Activated naive CD4-positive, alpha-beta T cell treated with anti-CD3 and anti-CD28 coated beads, Interleukin-2, amount 50 U/mL, for 24 hours (primary cell): ENCODE measurements at regions not wholly inside any gene's neighbourhood (a gene's known extent, or its start where the extent isn't known, plus 50 kb on each side); places are given as distances from the start of the nearest gene placed in this dataset.
A peak's percentile ranks its signal among the peaks of the same experiment; 100 is the strongest.

ENCODE experiments used
- H3K27ac Mint-ChIP-seq: one replicate; pipeline ENCODE4 v1.8.0; 2021; ENCODE audit warnings: mild to moderate bottlenecking, mixed read lengths
- H3K27me3 Mint-ChIP-seq: one replicate; pipeline ENCODE4 v1.8.0; 2021; ENCODE audit warnings: mixed read lengths
- H3K36me3 Mint-ChIP-seq: one replicate; pipeline ENCODE4 v1.8.0; 2021; ENCODE audit warnings: mixed read lengths
- H3K4me1 Mint-ChIP-seq: one replicate; pipeline ENCODE4 v1.8.0; 2021; ENCODE audit warnings: mixed read lengths
- H3K4me3 Mint-ChIP-seq: one replicate; pipeline ENCODE4 v1.8.0; 2021; ENCODE audit warnings: mild to moderate bottlenecking, mixed read lengths
- H3K9me3 Mint-ChIP-seq: one replicate; pipeline ENCODE4 v1.8.0; 2021; ENCODE audit warnings: mixed read lengths

DNA sequence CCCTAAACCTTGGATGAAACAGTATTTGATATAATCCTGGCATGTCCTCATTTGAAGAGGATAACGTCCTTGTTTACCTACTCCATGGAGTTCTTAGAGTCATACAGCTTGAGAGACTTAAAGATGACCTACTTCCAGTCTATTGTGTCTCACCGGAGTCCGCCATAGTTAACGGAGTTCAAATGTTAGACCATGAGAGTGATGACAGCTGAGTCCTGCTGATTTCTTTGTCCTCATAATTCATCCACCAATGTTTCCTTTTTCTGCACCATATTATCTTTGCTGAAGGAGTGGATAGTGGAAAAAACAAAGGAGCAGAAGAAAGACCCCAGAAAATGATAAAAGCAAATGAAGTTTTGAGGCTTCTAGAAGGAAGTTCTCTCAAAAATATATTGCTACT is 75.8 kb upstream of the HIF1A start:
- Mint-ChIP-seq H3K27me3 (no peaks in the 10 kb centered on the region), H3K36me3 (no peaks in the 10 kb centered on the region), H3K27ac (no peak overlapping the region), H3K4me3 (no peak overlapping the region), H3K4me1 (peaks cover 48% of the 10 kb centered on the region), H3K9me3 (no peaks in the 10 kb centered on the region)

DNA sequence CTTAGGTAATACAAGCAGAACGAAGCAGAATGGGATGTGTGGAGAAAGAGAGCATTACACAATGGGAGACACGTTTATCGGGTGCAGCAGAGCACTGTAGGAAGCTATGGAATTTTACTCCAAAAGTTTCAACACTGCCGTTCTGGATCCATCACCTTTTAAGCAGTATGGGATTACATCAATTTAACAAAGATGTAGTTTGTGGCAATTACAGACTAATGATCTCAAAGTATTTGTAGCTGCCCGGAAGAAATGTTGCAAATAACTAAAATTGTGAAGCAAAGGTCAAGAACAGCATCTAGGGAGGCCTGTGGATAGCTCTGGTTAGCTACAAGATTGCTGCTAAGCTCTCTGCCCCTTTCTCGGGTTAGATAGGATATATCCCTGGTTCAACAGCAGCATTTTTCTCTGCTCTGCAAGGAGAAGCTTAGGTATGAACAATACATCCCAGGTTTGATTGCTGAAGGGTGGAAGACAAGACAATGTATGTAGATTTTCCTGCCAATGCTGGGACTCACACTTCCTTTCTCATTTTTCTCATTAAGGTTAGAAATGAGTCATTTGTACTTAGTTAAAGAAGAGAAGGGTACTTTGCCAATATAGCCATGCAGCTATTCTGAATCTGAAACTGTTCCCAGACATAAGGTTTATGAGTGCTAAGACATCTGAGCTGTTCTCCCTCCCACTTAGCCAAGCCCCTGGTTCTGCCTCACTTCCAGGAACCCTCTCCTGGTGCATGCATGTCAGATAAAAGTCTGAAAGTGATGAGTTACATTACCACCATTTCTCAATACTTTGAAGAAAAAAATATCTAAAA is 75.0 kb upstream of the HIF1A start:
- H3K27me3 Mint-ChIP-seq: no peaks in the 10 kb centered on the region
- no peaks in the 10 kb centered on the region for H3K9me3 Mint-ChIP-seq
- H3K36me3 Mint-ChIP-seq: no peaks in the 10 kb centered on the region
- peak overlapping the region; percentile 74 for H3K27ac Mint-ChIP-seq
- peaks cover 55% of the 10 kb centered on the region for H3K4me1 Mint-ChIP-seq
- H3K4me3 Mint-ChIP-seq: peak overlapping the region; percentile 40

DNA sequence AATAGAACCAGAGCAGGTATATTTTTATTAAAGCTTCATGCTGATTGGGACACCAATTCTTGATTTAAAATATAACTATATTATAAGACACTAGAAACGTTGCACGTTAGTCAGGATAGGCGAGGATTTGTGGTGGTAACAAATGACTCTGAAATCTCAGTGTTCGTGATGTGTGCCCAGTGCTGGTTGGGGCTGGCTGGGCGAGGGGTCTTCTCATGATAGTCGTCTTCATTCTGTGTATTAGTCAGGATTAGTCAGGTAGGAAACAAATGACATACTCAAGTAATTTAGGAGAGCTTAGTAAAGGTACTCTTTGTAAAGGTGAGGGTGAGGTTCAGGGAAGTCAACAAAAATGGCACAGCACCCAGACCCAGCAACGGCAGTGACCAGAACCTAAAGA is 73.9 kb upstream of the HIF1A start:
- Mint-ChIP-seq H3K4me3 (no peak overlapping the region), H3K27me3 (no peaks in the 10 kb centered on the region), H3K9me3 (no peaks in the 10 kb centered on the region), H3K4me1 (peaks cover 59% of the 10 kb centered on the region), H3K27ac (peak overlapping the region; percentile 33), H3K36me3 (no peaks in the 10 kb centered on the region)

DNA sequence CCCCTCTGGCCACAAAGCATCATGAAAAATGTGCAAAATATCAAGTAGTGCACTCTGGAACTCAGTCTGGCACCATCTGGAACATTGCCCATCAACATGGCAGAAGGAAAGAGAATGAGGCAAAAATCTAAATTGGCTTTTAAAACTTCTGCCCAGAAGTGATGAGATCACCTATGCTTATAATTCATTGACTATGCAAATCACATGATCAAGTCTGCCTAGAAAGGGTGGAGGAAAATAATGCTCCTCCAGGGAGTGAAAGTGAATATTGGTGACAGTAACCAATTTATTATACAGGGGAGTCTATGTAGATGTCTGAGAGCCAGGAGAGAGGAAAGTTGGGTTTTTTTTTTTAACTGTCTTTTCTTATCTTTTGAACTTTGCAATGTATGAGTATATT is 73.3 kb upstream of the HIF1A start:
- Mint-ChIP-seq H3K27ac (no peak overlapping the region), H3K9me3 (no peaks in the 10 kb centered on the region), H3K4me3 (no peak overlapping the region), H3K4me1 (peaks cover 55% of the 10 kb centered on the region), H3K27me3 (no peaks in the 10 kb centered on the region), H3K36me3 (no peaks in the 10 kb centered on the region)

DNA sequence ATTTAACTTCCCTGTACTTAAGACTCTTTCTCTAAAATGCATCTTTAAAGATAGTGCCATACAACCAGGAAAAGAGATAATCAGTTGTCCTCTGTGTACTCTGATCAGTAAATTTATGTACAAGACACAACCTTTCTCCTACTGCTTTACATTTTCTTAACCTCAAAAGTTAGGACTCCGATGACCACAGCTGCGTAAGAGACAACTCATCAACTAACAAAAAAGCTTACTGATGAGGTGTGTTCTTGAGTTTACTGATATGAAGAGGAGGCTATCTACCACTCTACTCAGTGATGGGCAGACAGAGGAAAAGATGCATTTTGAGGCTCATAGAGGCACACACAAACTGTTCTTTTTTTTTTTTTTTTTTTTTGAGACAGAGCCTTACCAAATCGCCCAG is 71.4 kb upstream of the HIF1A start:
- Mint-ChIP-seq H3K9me3 (no peaks in the 10 kb centered on the region), H3K27ac (no peak overlapping the region), H3K4me3 (no peak overlapping the region), H3K4me1 (peaks cover 49% of the 10 kb centered on the region), H3K36me3 (no peaks in the 10 kb centered on the region), H3K27me3 (no peaks in the 10 kb centered on the region)

DNA sequence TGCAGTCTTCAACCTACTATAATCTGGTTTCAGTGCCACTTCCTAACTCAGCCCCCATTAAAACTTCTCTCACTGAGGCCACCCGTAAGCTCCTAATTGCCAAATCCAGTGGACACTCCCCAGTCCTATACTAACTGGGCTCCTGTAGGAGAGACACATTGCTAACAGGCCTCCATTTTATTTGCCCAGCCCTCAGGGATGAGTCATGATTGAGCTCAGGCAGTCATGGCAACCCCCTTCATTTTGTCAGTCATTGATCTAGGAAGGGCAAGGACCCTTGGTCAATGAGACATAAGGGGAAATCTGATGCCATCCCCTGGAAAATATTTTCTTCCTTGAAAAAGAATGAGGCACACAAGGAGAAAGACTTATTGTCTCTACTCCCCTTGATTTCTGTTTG is 70.1 kb upstream of the HIF1A start:
- no peak overlapping the region for H3K4me3 Mint-ChIP-seq
- no peaks in the 10 kb centered on the region for H3K9me3 Mint-ChIP-seq
- no peaks in the 10 kb centered on the region for H3K36me3 Mint-ChIP-seq
- no peaks in the 10 kb centered on the region for H3K27me3 Mint-ChIP-seq
- peaks cover 38% of the 10 kb centered on the region for H3K4me1 Mint-ChIP-seq
- H3K27ac Mint-ChIP-seq: peak overlapping the region; percentile 37

DNA sequence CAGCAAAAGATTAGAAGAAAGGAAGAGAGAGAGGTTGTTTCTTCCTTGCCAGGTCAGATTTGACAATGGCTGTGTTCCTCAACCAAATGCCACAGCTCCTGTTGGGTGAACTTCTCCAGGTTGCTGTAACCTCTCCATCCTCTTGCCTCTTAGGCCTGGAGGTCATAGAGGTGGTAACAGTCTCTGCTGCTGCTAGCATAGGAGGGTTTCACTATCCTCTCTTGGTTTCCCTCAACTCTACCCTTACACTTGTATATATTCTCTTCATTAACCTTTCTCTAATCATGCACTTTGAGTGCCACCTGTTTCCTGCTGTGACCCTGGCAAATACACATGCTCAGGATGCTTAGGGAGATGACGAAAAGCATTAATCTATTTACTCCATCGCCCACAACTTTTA is 67.7 kb upstream of the HIF1A start:
- Mint-ChIP-seq H3K4me3 (no peak overlapping the region), H3K27me3 (no peaks in the 10 kb centered on the region), H3K9me3 (no peaks in the 10 kb centered on the region), H3K36me3 (no peaks in the 10 kb centered on the region), H3K27ac (no peak overlapping the region), H3K4me1 (peaks cover 18% of the 10 kb centered on the region)

DNA sequence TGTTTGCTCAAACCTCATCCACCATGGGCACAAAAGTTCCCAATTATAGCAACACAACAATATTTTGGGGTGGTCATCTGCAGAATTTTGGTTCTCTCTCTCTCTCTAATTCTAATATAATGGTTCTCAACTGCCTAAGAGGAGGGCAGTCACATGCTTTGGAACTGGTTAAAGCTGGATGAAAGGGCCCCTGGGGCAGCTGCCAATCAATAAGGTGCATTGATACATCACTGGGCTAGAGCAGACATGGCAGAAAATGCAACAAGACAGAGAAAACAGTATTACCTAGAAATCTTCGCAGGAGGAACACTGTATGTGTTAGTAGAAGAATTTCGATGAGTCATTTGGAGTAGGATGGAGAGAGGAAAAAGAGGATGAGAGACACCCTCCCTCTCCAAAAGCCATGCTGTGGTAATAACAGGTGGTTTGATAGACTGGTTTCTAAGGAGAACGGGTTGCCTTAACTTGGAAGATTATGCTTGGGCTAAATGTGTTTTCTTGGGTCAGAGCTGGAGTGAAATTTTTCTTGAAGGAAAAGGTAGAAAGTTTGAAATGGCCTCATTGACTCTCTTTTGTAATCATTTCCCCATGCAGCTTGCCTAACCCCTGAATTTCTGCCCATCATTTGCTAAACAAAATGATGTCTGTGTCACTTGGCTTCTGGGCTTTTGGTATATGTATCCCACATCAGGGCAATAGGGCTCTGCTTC is 67.1 kb upstream of the HIF1A start:
- Mint-ChIP-seq H3K27ac (no peak overlapping the region), H3K4me1 (peaks cover 18% of the 10 kb centered on the region), H3K27me3 (no peaks in the 10 kb centered on the region), H3K4me3 (no peak overlapping the region), H3K9me3 (no peaks in the 10 kb centered on the region), H3K36me3 (no peaks in the 10 kb centered on the region)

DNA sequence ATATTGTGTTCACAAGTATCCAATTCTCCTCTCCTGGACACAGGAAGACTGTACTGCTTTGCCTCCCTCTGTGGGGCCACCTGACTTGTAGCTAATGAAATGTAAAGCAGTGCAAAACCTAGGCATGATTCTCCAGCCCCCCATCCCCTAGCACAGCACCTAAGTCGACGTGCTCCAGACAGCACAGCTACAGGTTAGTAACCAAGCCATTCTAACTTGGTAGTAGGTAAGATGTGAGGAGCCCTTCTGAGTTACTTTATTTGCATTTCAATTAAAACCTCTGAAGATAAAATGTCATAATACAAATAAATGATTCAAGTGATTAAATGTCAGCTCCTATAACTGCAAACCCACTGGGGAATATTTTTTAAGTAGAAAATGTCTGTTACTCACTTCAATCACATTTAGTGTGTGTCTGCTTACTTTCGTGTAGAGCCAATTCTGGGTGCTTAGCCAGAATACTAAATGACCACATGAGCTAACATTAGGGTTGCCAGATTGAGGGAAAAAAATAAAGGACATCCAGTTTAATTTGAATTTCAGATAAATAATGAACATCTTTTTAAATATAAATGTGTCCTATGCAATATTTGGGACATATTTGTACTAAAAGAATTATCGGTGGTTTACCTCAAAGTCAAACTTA is 64.8 kb upstream of the HIF1A start:
- Mint-ChIP-seq H3K36me3 (no peaks in the 10 kb centered on the region), H3K9me3 (no peaks in the 10 kb centered on the region), H3K4me1 (peaks cover 10% of the 10 kb centered on the region), H3K27me3 (no peaks in the 10 kb centered on the region), H3K27ac (no peak overlapping the region), H3K4me3 (no peak overlapping the region)

DNA sequence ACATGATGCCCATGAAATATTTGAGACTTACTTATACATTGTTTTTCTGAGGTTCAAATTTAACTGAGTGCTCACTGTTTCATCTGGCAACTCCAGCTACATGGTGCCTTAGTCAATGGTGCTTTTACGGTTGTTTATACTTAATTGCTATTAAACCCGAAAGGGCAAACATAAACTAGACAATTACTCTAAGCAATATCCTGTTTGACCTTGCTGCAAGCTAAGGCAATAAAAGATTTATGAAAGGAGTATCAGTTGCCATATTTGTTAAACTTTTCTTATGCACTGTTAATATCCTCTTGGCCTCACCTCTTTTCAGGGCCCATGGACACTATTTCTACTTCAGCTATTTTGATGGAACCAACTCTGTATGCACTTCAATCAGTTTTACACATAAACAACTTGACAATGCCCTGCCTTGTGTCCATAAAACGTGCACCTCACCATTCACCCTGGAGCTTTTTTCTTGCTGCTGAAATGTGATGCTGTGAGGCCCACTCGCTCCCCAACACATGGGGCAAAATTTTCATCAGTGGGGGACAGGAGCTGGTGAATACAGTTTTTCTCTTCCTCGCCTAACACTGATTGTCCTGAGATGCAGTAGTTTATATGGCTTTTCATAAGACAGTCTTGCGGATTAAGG is 64.1 kb upstream of the HIF1A start:
- Mint-ChIP-seq H3K9me3 (no peaks in the 10 kb centered on the region), H3K4me3 (no peak overlapping the region), H3K4me1 (peaks cover 13% of the 10 kb centered on the region), H3K36me3 (no peaks in the 10 kb centered on the region), H3K27me3 (no peaks in the 10 kb centered on the region), H3K27ac (no peak overlapping the region)

DNA sequence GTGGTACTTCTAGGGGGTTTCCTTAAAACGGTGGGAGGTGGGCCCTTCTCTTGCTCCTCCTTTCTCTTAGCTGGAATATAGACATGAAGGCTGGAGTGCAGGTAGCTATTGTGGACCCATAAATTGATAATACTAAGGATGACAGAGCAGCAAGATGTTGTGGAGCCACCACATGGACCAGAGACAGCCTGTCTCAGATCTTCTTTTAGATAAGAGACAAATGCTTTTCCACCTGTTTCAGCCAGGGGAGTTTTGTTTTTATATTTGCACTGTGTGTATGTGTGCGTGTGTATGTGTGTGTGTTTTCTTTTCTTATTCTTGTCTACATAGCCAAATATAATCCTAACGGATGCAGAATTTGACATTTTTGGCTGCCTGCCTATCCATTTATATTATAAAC is 62.9 kb upstream of the HIF1A start:
- Mint-ChIP-seq H3K27ac (no peak overlapping the region), H3K4me1 (peaks cover 22% of the 10 kb centered on the region), H3K36me3 (no peaks in the 10 kb centered on the region), H3K4me3 (no peak overlapping the region), H3K27me3 (no peaks in the 10 kb centered on the region), H3K9me3 (no peaks in the 10 kb centered on the region)

DNA sequence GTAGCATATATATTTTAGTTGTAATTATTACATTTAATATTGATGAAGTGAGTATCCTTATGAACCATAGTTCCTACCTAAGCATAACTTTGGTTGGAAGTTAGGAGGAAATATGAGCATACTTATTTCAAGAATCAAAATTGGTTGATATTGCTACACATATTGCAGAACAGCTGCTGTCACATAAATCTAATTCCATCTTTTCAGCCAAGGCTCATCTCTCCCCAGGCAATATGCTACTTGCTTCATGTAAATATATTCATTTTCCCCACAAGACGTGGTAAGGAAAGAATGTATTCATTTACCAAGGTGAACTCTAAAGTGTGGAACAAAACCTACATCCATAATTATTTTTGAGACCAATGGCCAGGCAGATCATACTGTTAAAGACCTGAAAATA is 62.5 kb upstream of the HIF1A start:
- Mint-ChIP-seq H3K27ac (no peak overlapping the region), H3K9me3 (no peaks in the 10 kb centered on the region), H3K4me3 (no peak overlapping the region), H3K27me3 (no peaks in the 10 kb centered on the region), H3K4me1 (peaks cover 20% of the 10 kb centered on the region), H3K36me3 (no peaks in the 10 kb centered on the region)

DNA sequence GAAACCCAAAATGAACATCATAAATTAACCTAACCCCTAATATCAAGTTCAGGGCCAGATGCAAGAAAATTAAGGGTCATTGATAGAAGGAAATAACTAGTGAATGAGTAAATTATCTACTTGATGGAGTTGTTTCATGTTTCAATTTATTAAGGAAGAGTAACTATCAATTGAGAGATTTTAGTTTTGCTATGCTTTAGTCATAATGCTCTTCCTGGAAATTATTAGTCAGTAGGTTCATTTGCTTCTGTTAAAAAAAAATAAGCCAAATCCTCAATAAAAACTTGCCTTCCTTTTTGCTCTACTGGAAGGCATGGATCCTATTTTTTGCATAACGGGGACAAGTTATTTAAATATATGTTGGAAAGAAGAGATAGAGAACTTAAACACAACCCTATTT is 59.0 kb upstream of the HIF1A start:
- Mint-ChIP-seq H3K4me1 (peaks cover 20% of the 10 kb centered on the region), H3K27ac (peak overlapping the region; percentile 9), H3K9me3 (no peaks in the 10 kb centered on the region), H3K27me3 (no peaks in the 10 kb centered on the region), H3K4me3 (peak overlapping the region; percentile 23), H3K36me3 (no peaks in the 10 kb centered on the region)

DNA sequence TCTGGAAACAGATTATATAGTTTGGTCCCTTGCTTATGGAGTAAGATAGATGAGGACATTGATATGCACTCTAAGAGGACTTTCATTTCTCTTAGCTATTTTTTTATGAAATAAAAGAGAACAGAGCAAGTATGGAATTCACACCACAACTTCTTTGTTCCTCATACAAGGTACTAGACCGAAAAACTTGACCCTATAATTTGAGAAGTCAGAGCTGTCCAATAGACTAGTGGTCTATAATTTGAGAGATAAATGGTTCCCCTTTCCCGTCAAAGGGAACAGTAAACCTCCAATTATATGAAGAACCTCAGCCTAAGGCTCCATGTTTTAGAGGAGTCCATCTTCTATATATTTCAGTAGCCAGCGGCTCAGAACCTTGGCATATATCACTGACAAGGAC is 58.5 kb upstream of the HIF1A start:
- Mint-ChIP-seq H3K9me3 (no peaks in the 10 kb centered on the region), H3K27ac (no peak overlapping the region), H3K4me1 (peaks cover 20% of the 10 kb centered on the region), H3K27me3 (no peaks in the 10 kb centered on the region), H3K4me3 (no peak overlapping the region), H3K36me3 (no peaks in the 10 kb centered on the region)

DNA sequence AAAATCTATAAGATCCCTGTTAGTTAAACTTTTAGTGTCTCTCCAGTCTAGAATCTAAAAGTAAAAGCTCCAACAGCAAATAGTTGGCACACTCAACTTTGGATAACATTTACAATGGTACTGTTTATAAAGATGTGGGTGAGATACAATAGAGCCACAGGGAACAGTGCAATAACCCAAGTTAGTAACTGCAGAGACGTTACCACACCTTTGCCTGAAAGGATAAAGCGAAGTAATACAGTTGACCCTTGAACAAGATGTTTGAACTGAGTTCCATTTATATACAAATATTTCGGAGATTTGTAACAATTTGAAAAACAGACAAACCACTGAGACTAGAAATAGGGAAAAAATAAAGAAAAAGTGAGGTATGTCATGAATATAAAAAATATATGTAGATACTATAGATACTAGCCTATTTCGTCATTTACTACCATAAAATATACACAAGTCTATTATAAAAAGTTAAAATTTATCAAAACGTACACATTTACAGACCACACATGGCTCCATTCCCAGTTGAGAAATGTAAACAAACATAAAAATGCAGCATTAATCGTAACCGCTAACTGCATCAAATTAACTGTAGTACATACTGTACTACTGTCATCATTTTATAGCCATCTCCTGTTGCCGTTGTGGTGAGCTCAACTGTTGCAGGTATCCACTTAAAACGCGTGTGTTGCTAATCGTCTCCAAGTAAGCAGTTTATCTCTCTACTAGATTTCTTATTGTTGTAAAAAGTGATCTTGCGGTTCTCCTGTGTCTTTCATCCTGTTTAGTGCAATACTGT is 56.5 kb upstream of the HIF1A start:
- Mint-ChIP-seq H3K27me3 (no peaks in the 10 kb centered on the region), H3K9me3 (no peaks in the 10 kb centered on the region), H3K27ac (no peak overlapping the region), H3K4me3 (no peak overlapping the region), H3K4me1 (peaks cover 24% of the 10 kb centered on the region), H3K36me3 (no peaks in the 10 kb centered on the region)
